SHP77 treated with DMSO at 0.1 percent for 48 hours (cell line): ENCODE measurements at regions not wholly inside any gene's neighbourhood (a gene's known extent, or its start where the extent isn't known, plus 50 kb on each side); places are given as distances from the start of the nearest gene placed in this dataset.
A peak's percentile ranks its signal among the peaks of the same experiment; 100 is the strongest.

Experiments
- DNase-seq: peaks from one replicate; lab custom pipeline; 2025; lab: John Stamatoyannopoulos, UW

DNA sequence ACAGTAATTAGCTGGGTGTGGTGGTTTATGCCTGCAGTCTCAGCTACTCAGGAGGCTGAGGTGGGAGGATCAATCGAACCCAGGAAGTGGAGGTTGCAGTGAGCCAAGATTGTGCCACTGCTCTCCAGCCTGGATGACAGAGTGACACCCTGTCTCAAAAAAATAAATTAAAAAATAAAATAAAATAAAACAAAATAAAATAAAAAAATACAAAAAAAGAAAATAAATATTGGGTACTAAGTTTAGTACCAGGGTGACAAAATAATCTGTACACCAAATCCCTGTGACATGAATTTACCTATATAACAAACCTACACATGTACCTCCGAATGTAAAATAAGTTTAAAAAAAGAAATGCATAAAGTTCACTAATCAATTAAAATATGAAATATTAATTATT lies 666.0 kb upstream of the CDH18 start:
- DNase-seq, result no peak

DNA sequence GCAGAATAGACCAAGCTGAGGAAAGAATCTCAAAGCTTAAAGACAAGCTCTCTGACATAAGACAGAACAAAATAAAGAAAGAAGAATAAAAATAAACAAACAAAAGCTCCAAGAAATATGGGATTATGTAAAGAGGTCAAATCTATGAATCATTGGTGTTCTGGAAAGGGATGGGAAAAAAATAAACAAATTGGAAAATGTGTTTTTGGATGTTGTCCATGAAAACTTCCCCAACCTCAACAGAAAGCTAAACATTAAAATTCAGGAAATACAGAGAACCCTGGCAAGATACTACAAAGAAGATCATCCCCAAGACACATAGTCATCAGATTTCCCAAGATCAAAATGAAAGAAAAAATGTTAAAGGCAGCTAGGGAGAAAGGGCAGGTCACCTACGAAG lies 662.0 kb upstream of the CDH18 start:
- DNase-seq, result no peak

DNA sequence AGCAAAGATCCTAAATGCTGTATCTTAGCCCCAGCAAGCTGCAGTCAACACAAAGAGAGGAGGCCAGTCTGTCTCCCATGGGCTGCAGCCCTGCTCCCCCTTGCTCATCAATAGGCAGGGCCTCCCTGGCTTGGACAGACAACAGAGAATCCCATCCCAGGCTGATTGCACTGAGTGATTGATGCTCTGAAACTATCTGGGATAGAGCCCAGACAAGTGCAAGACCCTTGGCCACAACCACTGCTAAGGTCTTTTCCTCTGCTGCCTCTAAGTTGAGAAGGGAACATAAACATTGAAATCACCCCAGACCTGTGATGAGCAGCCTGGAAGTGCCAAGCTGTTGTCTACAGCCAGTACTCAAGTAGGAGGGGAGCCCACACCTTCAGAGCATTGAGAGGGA lies 661.0 kb upstream of the CDH18 start:
- DNase-seq, result no peak

DNA sequence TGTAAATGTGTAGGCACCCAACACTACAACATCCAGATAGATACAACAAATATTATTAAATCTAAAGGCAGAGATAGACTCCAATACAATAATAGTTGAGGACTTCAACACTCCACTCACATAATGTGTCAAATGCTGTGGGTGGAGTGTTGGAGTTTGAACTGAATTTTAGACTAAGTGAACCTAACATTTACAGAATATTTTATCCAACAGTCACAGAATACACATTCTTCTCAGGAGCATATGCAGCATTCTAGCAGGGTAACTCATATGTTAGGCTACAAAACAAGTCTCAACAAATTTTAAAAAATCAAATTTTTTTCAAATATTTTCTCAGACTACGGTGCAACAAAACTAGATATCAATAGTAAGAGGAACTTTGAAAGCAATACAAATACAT lies 648.7 kb upstream of the CDH18 start:
- DNase-seq, result no peak

DNA sequence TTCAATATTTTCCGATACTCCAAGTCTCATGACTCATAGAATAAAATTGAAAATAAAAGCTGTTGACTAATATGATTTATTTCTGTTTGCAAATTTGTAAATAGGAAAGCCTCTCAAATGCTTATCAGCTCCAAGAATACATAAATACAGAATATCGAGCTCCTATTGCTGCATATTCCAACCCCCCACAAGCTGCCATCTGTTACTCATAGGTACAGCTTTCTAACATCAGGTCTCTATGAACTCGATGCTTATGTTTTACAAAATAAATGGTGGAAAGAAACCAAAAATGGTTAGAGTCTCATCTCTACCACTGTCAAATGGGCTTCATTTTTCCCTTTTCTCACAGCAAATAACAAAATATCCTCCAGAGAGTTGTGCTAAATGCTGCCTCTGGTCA lies 631.6 kb upstream of the CDH18 start:
- DNase-seq, result no peak

- DNase-seq, result no peak
Measured at GRCh38 chr5:20618340-20618739, 630.3 kb upstream of the CDH18 start.

DNA sequence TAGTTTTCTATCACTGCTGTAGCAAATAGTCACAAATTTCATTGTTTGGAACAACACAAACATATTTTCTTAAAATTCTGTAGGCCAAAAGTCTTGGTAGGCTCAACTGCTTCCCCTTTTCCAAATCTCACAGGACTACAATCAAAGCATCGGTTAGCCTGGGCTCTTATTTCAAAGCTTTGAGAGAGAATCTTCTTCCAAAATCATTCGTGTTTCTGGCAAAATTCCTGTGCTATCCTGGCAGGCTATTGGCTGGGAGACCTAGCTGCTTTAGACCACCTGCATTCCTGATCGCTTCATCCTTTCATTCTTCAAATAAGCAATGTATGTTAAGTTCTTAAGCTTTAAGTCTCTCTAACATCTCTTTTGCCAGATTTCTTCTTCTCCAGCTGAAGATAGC lies 629.8 kb upstream of the CDH18 start:
- no peak for DNase-seq

DNA sequence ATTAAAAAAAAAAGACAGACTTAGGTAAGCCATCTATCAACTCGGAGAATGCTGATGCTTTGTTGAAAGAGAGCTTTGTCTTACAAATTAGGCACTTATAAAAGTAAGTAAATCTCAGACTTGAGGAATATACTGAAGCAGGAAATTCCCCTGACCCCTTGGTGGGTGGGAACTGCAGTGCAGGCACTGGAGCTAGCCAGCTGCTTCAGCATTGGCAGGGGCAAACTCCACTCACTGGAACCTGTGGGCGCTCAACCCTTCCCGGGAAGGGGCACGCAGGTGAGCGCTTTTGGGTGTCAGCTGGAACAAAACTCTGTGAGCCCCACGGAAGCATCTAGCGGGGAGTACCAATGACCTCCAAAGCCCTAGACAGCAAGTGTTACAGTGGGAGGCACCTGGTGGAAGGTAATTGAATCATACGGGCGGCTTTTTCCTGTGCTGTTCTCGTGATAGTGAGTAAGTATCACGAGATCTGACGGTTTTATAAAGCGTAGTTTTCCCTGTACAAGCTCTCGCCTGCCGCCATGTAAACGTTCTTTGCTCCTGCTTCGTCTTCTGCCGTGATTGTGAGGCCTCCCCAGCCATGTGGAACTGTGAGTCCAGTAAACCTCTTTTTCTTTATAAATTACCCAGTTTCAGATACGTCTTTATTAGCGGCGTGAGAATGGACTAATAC lies 628.0 kb upstream of the CDH18 start:
- DNase-seq, result no peak

- DNase-seq, result no peak
Measured at GRCh38 chr5:20611620-20612019, 623.6 kb upstream of the CDH18 start.

GRCh38 chr5:20610681-20611080 lies 622.7 kb upstream of the CDH18 start:
- peak; percentile 83 for DNase-seq

GRCh38 chr5:20609126-20609525 lies 621.1 kb upstream of the CDH18 start:
- no peak for DNase-seq

GRCh38 chr5:20608567-20608966 lies 620.6 kb upstream of the CDH18 start:
- no peak for DNase-seq

- DNase-seq, result no peak
Measured at GRCh38 chr5:20605732-20606525, 617.9 kb upstream of the CDH18 start.

- DNase-seq, result no peak
Measured at GRCh38 chr5:20604992-20605391, 617.0 kb upstream of the CDH18 start.

DNA sequence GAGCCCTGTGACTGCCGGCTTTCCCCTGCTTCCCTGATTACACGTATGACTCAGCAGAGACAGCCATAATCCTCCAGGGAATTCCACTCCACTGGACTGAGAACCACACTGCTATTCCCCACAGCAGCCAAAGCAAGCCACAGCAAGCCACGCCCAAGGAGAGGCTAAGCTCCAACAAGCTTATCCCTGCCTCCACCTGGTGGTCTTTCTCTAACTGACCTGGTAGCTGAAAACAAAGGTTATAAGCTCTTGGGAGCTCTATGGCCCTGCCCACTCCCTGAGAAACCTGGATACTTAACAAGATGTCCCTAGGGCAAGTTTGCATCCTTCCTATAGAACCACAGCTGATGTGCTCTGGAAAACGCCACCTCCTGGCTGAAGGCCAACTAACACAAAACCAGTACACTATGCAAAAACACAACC lies 613.7 kb upstream of the CDH18 start:
- no peak for DNase-seq

GRCh38 chr5:20590356-20590755 lies 602.4 kb upstream of the CDH18 start:
- DNase-seq, result no peak

DNA sequence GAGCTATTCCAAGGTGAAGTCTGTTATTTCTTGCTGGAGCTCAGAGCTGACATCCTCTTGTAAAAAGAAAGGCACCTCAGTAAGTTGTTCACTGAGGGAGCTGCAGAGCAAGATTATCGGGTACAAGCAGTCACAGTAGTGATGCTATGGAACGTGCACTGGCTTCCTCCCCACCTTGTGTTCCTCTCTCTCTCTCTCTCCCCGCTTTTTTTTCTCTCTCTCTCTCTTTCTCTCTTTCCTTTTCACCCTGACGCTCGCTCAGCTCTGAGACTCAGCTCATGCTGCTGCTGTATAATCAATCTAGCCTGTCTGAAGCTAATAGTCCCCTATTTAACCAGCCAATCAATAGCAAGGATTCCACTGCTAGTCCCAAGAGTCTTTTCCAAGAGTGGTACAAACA lies 587.6 kb upstream of the CDH18 start:
- no peak for DNase-seq

- no peak for DNase-seq
Measured at GRCh38 chr5:20574576-20574975, 586.6 kb upstream of the CDH18 start.

- DNase-seq, result peak; percentile 53
Measured at GRCh38 chr5:20572614-20573013, 584.6 kb upstream of the CDH18 start.

GRCh38 chr5:20570486-20570885 lies 582.5 kb upstream of the CDH18 start:
- no peak for DNase-seq

GRCh38 chr5:20562544-20562943 lies 574.5 kb upstream of the CDH18 start:
- DNase-seq, result no peak

DNA sequence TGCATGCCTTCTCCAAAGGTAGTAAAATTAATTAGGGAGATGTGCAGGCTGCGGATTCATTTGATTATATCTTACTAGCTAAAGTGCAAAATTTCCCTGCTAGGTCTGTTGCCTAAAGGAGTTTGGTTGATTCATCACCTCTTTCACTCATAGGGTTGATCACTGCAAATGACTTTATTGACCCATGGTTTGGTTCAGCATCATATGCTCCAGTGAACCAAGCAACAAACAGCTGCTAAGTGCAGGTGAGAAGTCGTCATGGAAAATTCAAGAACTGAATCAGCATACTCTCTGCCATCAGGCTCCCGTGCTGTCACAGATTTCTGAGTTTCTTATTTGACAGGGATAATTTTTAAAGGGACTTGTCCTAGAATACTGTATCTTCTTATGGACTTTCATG lies 571.8 kb upstream of the CDH18 start:
- no peak for DNase-seq

DNA sequence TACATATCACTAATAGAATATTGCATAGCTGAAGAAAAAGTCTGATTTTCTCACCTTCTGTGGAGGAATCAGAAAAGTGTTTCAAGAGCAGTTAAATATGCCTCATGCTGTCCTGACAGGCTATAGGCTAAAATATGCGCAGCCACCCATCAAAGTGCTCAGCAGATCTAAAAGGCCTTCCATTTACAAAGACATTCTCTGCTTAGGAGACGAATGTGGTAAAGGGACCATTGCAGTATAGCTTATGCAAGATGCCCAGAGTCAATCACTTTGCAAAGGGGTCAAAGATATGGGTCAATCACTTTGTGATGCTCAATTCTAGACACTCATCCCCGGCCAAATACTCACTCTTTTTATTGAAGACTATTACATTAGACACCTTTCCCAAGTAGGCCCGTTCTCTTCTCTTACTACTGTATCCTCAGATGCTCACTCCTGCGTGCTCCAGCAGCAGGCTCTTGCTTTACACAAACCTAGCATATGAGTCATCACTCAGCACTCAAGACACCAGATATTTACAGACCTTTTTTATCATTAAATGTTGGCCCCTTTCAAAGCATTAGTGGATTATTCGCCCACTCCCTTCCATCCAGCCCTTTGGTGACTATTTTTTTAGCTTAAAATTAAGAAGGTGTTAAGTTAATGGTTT lies 568.2 kb upstream of the CDH18 start:
- DNase-seq, result peak; percentile 21
